Effector memory CD8-positive, alpha-beta T cell (primary cell): ENCODE measurements at regions not wholly inside any gene's neighbourhood (a gene's known extent, or its start where the extent isn't known, plus 50 kb on each side); places are given as distances from the start of the nearest gene placed in this dataset.
"Not testable (repeated sequence)": the region's sequence is repeated elsewhere in the genome, so short reads cannot be mapped to it uniquely, and the experiment has no call there.

Experiments used
- ATAC-seq: fragments of 150-1000 bp; cut with Tn5 transposase; replicated peaks from 2 replicates; pipeline ENCODE4 v1.10.0; 2021; ENCODE audit warnings: mild to moderate bottlenecking, moderate library complexity
- DNase-seq, 3 experiments: peaks; one replicate each; pipeline ENCODE4 v3.0.0; 2021
- H3K27ac Mint-ChIP-seq, 2 donors: one replicate each; pipeline ENCODE4 v1.8.0; 2022; ENCODE audit warnings: mild to moderate bottlenecking in 2 of 2, mixed read lengths in 2 of 2, moderate library complexity in 2 of 2
- H3K27me3 Mint-ChIP-seq, 2 donors: one replicate each; pipeline ENCODE4 v1.8.0; 2022; ENCODE audit warnings: mixed read lengths in 2 of 2
- H3K36me3 Mint-ChIP-seq: one replicate; pipeline ENCODE4 v1.8.0; 2022; ENCODE audit warnings: mild to moderate bottlenecking, moderate library complexity, mixed read lengths; ENCODE audit not compliant: insufficient read depth
- H3K4me1 Mint-ChIP-seq, 2 donors: one replicate each; pipeline ENCODE4 v1.8.0; 2022; ENCODE audit warnings: low read depth in 2 of 2, mixed read lengths in 2 of 2
- H3K4me3 Mint-ChIP-seq, 2 donors: one replicate each; pipeline ENCODE4 v1.8.0; 2022; ENCODE audit warnings: mild to moderate bottlenecking in 2 of 2, mixed read lengths in 2 of 2, moderate library complexity in 2 of 2
- H3K9me3 Mint-ChIP-seq, 2 donors: one replicate each; pipeline ENCODE4 v1.8.0; 2022; ENCODE audit warnings: mixed read lengths in 2 of 2

DNA sequence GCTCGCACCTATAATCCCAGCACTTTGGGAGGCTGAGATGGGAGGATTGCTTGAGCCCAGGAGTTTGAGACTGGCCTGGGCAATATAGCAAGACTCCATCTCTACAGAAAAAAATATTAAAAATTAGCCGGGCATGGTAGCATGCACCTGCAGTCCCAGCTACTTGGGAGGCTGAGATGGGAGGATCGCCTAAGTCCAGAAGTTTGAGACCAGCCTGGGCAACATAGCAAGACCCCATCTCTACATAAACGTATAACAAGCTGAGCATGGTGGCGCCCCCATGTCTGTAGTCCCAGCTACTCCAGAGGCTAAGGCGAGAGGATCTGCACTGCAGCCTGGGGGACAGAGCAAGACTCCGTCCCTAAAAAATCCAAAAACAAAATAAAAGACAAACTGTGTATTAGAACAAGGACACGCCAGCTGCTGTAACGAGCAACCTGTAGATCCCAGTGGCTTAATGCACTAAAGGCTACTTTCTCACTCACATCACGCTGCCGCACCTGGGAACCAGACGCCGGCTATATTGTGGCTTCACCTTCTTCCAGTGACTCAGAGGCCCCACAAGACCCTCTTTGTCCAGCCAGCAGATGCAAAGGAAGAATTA lies 81.9 kb upstream of the ADGRE5 start:
- DNase-seq, H3K27ac Mint-ChIP-seq, H3K4me3 Mint-ChIP-seq, H3K9me3 Mint-ChIP-seq, ATAC-seq, H3K36me3 Mint-ChIP-seq, H3K4me1 Mint-ChIP-seq, H3K27me3 Mint-ChIP-seq: not testable (repeated sequence)

DNA sequence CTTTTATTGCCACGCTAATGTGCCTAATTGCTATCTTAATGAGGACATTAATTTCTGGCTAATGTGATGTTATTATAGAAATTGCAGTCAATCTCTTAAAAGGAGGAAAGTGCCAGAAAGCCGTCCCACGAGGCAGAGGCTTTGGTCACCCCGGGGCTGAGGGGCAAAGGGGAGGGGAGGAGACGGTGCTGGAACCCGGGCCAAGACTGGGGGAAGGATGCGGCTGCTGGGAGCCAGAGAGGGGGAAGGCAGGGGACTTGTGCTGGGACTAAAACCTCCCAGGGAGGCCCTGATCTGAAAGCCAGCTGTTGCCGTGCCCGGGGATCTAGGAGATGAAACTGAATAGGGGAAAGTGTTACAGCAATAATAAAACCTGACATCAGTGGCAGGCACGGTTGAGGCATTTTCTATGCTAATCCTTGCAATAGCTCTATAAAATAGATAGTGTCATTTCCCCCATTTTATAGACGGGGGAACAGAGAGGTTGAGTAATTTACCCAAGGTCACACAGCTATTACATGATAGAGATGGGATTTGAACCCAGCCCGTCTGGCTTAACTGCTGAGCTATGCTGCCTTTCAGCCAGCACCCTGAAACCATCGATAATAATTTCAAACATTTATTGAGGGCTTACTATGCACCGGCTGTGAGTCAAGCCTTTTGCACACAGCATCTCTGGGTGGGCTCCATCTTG lies 83.2 kb upstream of the ADGRE5 start:
- H3K4me3 Mint-ChIP-seq, H3K4me1 Mint-ChIP-seq, H3K27ac Mint-ChIP-seq, ATAC-seq, DNase-seq, H3K9me3 Mint-ChIP-seq, H3K36me3 Mint-ChIP-seq: not testable (repeated sequence)
- peaks cover 10 to 14% of the 10 kb centered on the region in 2 donors for H3K27me3 Mint-ChIP-seq

DNA sequence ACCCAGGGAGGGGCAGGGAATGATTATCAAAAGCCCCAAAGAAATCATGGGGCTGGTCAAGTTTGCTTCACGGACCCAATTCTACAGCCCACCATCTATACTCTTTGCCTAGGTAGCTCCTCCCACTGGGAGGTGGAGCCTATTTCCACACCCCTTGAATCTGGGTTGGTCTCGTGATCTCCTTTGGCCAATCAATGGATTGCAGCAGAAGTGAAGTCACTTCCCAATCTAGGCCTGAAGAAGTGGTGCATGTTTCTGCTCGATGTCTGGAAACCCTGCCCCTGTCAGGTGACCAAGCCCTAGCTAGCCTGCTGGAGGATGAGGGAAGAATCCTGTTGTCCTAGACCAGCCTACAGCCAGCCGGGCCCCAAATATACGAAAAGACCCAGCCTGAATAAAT lies 86.3 kb upstream of the ADGRE5 start:
- not testable (repeated sequence) for DNase-seq

DNA sequence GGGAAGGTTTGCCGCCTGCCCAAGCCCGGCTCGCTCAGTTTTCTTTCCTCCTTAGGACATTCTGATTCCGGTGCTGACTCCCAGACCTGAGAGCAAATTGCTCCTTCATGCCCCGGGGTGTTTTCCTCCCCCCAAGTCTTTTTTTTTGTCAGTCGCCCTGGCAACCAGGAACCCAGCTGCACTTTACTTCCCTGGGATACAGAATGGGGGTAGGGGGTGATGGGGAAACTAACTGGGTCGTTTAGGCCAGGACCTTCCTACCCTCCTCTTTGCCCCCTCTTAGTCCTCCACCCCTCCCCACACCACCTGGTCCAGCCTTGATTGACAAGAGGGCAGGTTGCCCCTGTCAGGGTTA lies 87.5 kb upstream of the ADGRE5 start:
- not testable (repeated sequence) for H3K9me3 Mint-ChIP-seq, DNase-seq, ATAC-seq, H3K4me1 Mint-ChIP-seq, H3K4me3 Mint-ChIP-seq, H3K36me3 Mint-ChIP-seq, H3K27ac Mint-ChIP-seq
- H3K27me3 Mint-ChIP-seq, result peaks cover 16 to 22% of the 10 kb centered on the region in 2 donors

More for the DNA sequence above, 86.3 kb upstream of the ADGRE5 start:
- H3K9me3 Mint-ChIP-seq, H3K4me1 Mint-ChIP-seq, H3K36me3 Mint-ChIP-seq, H3K4me3 Mint-ChIP-seq, H3K27ac Mint-ChIP-seq: not testable (repeated sequence)
- peak; percentile 59 for ATAC-seq
- peaks cover 16 to 22% of the 10 kb centered on the region in 2 donors for H3K27me3 Mint-ChIP-seq

DNA sequence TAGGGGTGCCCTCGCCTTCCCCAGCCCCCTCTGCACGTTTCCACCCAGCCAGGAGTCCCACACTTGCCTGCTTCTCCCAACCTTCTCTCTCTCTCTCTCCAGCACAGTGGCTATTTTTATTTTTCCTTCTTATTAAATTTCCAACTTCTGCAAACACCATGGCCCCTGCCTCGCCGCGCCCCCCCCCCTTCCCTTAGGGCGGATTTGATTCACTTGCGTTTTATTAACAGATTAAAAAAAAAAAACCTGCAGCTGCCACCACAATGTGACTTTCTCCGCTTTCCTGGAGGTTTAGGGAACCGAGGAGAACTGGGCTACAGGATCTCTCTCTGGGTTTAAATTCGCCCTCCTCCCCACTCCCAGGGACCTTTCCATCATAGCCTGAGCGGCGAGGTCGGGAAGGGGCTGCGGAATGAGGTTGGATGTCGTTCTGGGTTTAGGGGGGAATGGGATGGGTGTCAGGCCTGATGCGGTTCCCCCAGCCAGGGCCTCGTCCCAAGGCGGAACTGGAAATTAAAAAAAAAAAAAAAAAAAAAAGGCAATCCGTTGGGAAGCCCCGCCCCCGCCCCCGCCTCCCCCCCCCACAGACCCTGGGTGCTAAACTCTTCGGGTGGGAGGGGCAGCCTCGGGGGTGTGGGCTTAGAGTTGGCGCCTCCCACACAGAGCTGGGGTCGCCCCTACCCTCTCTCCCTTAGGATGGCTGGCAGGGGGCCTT lies 87.3 kb upstream of the ADGRL1 start:
- not testable (repeated sequence) for H3K4me1 Mint-ChIP-seq, DNase-seq, H3K4me3 Mint-ChIP-seq, H3K36me3 Mint-ChIP-seq, ATAC-seq, H3K9me3 Mint-ChIP-seq, H3K27ac Mint-ChIP-seq
- peaks cover 16 to 22% of the 10 kb centered on the region in 2 donors for H3K27me3 Mint-ChIP-seq

DNA sequence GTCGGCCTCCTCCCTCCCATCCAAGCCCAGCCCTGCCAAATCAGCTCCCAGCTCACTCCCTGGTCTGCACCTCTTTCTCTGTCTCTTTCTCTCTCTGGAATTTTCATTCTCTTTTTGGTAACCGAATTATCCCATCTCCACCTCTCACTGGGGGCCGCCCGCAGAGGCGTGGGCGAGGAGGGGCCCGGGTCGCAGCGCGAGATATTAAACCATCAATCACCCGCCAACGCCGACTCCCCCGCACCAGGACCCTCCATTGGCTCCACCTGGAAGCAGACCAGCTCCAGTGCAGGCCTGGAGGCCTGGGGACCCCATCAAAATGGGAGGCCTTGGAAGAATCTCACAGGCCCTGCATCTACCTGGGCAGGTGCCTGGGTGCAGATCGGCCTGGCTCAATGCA lies 83.8 kb upstream of the ADGRL1 start:
- H3K4me3 Mint-ChIP-seq, ATAC-seq, H3K9me3 Mint-ChIP-seq, H3K4me1 Mint-ChIP-seq, H3K27ac Mint-ChIP-seq, DNase-seq, H3K36me3 Mint-ChIP-seq: not testable (repeated sequence)
- peaks cover 9 to 22% of the 10 kb centered on the region in 2 donors for H3K27me3 Mint-ChIP-seq

DNA sequence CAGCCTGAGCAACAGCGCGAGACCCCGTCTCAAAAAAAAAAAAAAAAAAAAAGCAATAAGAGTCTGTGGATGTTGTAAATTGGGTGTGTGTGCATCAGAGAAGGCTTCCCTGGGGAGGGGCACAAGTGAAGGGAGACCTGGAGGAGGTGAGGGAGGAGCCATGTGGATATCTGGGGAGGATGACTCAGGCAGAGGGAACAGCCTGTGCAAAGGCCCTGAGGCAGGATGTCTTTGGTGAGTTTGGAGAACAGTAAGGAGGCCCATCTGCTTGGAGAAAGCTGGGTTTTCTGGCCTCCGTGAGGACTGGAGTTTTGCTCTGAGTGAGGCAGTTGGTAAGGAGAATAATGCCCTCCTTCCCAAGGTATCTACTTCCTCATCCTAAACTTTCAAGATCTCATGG lies 81.9 kb upstream of the ADGRL1 start:
- ATAC-seq, H3K9me3 Mint-ChIP-seq, H3K27me3 Mint-ChIP-seq, H3K36me3 Mint-ChIP-seq, DNase-seq, H3K4me3 Mint-ChIP-seq: not testable (repeated sequence)
- H3K4me1 Mint-ChIP-seq, result peaks cover 14 to 16% of the 10 kb centered on the region in 2 donors
- peak overlapping the region in 1 of 2 donors; percentile 83 for H3K27ac Mint-ChIP-seq

DNA sequence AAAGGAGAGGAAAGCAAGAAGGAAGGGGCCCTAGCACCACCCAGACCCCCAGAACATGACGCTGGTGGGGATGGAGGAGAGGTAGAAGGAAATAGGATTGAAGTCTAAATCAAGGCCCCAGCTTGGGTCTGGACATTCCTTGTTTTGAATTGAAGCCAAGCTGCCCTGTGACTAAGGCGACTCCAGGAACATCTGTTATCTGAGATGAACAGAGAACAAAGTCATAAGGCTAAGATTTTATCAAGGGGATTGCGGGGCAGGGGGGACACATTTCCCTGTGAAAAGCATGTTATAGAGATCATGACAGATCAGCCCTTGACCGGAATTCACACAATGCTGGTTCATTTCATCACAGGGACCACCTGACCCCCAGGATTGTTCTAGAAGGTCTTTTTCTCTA lies 80.6 kb upstream of the ADGRL1 start:
- not testable (repeated sequence) for ATAC-seq, H3K4me3 Mint-ChIP-seq, H3K9me3 Mint-ChIP-seq, DNase-seq, H3K27me3 Mint-ChIP-seq, H3K36me3 Mint-ChIP-seq, H3K27ac Mint-ChIP-seq
- H3K4me1 Mint-ChIP-seq, result peaks cover 13 to 16% of the 10 kb centered on the region in 2 donors

DNA sequence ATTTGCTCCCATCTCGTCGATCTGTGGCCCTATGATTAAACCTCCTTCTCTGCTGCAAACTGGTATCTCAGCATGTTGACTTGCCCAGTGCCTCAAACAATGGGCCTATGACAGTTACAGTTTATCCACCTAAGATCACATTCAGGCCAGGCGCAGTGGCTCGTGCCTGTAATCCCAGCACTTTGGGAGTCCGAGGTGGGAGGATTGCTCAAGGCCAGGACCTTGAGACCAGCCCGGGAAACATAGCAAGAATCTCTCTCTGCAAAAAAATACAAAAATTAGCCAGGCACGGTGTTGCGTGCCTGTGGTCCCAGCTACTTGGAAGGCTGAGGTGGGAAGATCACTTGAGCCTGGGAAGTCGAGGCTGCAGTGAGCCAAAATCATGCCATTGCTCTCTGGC lies 79.8 kb upstream of the ADGRL1 start:
- H3K27me3 Mint-ChIP-seq, H3K36me3 Mint-ChIP-seq, DNase-seq, H3K27ac Mint-ChIP-seq, H3K4me3 Mint-ChIP-seq, H3K9me3 Mint-ChIP-seq, ATAC-seq: not testable (repeated sequence)
- peaks cover 13 to 16% of the 10 kb centered on the region in 2 donors for H3K4me1 Mint-ChIP-seq

DNA sequence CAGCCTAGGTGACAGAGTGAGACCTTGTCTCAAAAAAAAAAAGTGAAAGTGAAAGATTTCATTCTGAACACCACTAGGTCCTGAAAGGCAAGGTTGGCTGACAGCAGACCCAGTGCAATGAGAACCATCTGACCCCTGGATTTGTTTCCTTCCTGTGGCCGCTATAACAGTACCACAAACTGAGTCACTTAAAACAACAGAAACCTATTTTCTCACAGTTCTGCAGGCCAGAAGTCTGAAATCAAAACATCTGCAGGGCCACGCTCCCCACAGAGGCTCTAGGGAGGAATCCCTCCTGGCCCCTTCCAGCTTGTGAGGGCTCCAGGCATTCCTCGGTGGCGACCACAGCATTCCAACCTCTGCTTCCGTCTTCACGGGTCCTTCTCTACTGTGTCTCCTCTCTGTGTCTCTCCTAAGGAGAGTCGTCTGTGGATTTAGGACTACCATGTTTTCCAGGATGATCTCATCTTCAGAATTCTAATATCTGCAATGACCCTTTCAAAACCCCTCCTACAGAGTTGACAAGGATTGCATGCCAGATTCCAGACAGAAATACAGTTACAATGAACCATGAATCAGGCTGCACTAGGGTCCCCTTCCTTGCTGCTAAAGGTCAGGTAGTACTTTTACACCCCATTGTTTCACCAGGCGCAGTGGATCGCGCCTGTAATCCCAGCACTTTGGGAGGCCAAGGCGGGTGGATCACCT lies 78.0 kb upstream of the ADGRL1 start:
- not testable (repeated sequence) for H3K36me3 Mint-ChIP-seq, H3K27me3 Mint-ChIP-seq, H3K9me3 Mint-ChIP-seq, DNase-seq
- Mint-ChIP-seq H3K4me3 (peak overlapping the region; percentile 31 to 57), H3K4me1 (peaks cover 13% of the 10 kb centered on the region in 2 donors), H3K27ac (peak overlapping the region; percentile 74 to 76)
- ATAC-seq, result peak; percentile 80

DNA sequence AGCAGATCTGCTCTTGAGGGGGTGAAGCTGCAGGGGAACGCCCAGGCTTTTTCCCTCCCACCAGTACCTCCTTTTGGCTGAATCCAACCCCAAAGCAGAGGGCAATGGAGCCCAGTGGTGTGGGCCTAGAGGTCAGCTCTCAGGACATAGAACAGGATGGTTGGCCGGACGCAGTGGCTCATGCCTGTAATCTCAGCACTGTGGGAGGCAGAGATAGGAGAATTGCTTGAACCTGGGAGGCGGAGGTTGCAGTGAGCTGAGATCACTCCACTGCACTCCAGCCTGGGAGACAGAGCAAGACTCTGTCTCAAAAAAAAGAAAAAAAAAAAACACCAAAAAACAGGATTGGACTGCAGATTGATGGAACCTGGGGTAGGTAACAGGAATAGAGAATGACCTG lies 73.3 kb upstream of the ADGRL1 start:
- not testable (repeated sequence) for H3K9me3 Mint-ChIP-seq, DNase-seq, ATAC-seq, H3K27ac Mint-ChIP-seq, H3K4me3 Mint-ChIP-seq, H3K27me3 Mint-ChIP-seq
- Mint-ChIP-seq H3K36me3 (peaks cover 24% of the 10 kb centered on the region), H3K4me1 (peaks cover 14 to 21% of the 10 kb centered on the region in 2 donors)

DNA sequence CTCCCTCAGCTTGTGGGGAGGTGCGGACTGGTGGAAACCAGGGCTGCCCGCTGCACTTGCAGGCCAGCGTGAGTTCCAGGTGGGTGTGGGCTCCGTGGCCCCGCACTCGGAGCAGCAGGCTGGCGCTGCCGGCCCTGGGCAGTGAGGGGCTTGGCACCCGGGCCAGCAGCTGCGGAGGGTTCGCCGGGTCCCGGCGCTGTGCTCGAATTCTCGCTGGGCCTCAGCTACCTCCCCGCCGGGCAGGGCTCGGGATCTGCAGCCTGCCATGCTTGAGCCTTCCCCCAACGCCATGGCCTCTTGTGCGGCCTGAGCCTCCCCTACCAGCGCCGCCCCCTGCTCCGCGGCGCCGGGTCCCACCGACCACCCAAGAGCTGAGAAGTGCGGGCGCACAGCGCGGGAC lies 71.6 kb upstream of the ADGRL1 start:
- ATAC-seq (no peak), DNase-seq (no peak)
- Mint-ChIP-seq H3K27me3 (no peaks in the 10 kb centered on the region), H3K4me1 (peaks cover 10 to 19% of the 10 kb centered on the region in 2 donors), H3K9me3 (peaks cover 0 to 4% of the 10 kb centered on the region in 2 donors), H3K4me3 (no peak overlapping the region), H3K36me3 (peaks cover 34% of the 10 kb centered on the region), H3K27ac (no peak overlapping the region)

DNA sequence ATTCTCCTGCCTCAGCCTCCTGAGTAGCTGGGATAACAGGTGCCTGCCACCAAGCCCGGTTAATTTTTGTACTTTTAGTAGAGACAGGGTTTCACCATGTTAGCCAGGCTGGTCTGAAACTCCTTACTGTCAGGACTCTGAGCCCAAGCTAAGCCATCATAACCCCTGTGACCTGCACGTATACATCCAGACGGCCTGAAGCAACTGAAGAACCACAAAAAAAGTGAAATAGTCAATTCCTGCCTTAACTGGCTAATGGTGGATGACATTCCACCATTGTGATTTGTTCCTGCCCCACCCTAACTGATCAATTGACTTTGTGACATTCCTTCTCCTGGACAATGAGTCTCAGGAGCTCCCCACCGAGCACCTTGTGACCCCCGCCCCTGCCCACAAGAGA lies 69.9 kb upstream of the ADGRL1 start:
- peaks cover 34% of the 10 kb centered on the region for H3K36me3 Mint-ChIP-seq
- not testable (repeated sequence) for DNase-seq, ATAC-seq, H3K9me3 Mint-ChIP-seq
- peak overlapping the region; percentile 93 to 99 for H3K27ac Mint-ChIP-seq
- H3K4me1 Mint-ChIP-seq, result peaks cover 12 to 19% of the 10 kb centered on the region in 2 donors
- H3K4me3 Mint-ChIP-seq, result peak overlapping the region in 1 of 2 donors; percentile 59
- H3K27me3 Mint-ChIP-seq, result peaks cover 0 to 11% of the 10 kb centered on the region in 2 donors
